NB4 (cell line): ENCODE measurements at regions not wholly inside any gene's neighbourhood (a gene's known extent, or its start where the extent isn't known, plus 50 kb on each side); places are given as distances from the start of the nearest gene placed in this dataset.

Experiments used
- DNase-seq: peaks from one replicate; pipeline ENCODE4 v3.0.0; 2010; ENCODE audit warnings: low read depth
- H3K4me3 ChIP-seq: one replicate; pipeline ENCODE4 v1.5.1; 2011; ENCODE audit warnings: mild to moderate bottlenecking, low read depth, low read length, moderate library complexity
- CTCF ChIP-seq: IDR thresholded peaks from one replicate; pipeline ENCODE4 v1.5.1; 2012; ENCODE audit warnings: low read depth, low read length
- MAX ChIP-seq: IDR thresholded peaks from 2 replicates; pipeline ENCODE4 v1.6.1; 2011; ENCODE audit warnings: low read depth, low read length
- MYC ChIP-seq: IDR thresholded peaks from 2 replicates; pipeline ENCODE4 v1.6.1; 2011; ENCODE audit warnings: low read depth, low read length
- POLR2A ChIP-seq: IDR thresholded peaks from 2 replicates; pipeline ENCODE4 v1.6.1; 2011; ENCODE audit warnings: mild to moderate bottlenecking; ENCODE audit not compliant: insufficient read length; ENCODE audit errors: extremely low read depth

DNA sequence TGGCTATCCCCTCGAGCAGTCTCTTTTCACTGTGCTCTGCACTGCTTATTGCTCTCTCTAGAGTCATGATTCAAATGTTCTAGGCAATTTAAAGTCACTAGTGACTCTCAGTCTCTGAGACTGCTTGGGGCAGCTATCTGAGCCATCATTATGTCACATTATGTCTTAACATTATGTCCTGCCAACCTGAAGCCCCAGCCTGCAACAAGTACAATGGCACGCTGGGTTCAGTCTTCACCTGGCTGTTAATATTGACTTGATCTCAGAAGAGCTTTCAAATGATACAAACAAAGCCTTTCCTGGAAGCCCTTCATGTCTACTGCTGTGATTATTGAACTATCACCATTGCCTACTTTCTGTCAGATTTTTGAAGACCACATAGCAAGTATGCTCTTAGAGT is 128.1 kb upstream of the GRM7 start:
- no peak for DNase-seq
- no peak for TF ChIP-seq MYC
- TF ChIP-seq POLR2A: no peak
- no peak for TF ChIP-seq CTCF
- no peak for TF ChIP-seq MAX
- no peak overlapping the region for H3K4me3 ChIP-seq

- no peak for TF ChIP-seq POLR2A
- no peak for TF ChIP-seq MAX
- TF ChIP-seq CTCF: no peak
- no peak for TF ChIP-seq MYC
- H3K4me3 ChIP-seq: no peak overlapping the region
- DNase-seq: no peak
These were observed 127.1 kb upstream of the GRM7 start for GRCh38 chr3:6733699-6734394.

DNA sequence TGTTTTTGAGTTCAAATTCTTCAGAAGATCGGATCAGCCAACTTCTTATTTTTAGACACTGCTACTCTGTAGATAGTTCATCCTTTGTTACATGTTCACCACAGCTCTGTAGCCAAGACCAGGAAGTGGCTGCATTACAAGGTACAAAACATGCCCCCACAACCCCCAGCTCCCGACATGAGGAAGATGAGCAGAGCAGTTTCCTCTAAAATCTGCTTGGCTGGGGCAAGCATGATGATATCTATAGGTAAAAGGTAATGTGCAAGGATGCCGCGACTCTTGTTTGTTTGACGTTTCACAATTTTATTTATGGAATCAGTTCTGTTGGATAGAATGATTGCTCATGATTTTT is 126.5 kb upstream of the GRM7 start:
- no peak for DNase-seq
- no peak overlapping the region for H3K4me3 ChIP-seq
- TF ChIP-seq CTCF (no peak), MAX (no peak), MYC (no peak), POLR2A (no peak)

DNA sequence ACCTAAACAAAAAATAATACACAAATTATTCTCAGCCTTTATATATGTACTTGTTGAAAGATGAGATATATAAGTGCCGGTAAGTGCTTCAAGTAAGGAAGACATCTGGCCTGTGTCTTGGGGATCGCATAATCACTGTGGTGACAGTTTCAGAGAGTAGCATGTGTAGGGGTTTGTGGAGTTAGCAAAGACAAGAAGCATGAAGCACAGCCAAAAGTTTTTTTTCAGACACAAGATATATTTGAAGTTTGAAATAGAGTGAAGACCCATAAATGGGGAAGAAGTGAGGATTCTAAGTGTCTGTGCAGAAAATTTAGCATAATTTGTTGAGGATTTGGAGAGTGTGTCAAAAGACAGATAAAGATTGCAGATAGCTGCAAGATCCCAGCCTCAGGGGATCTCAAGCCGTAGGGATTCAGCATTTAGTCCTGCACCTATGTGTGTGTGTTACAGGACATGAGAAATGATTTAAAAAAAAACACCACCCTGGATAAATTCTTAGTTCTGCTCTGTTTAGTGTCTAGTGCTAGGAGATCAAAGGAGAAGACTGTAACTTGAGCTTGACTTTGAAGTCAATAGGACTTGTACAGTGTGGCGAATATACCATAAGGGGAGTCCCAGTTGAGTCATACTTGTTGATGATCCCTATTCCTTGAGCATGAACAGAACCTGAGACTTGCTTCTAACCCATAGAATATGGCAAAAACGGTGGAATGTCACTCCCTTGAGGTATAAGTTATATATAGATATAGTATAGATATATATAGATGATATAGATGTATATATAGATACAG is 123.9 kb upstream of the GRM7 start:
- no peak for DNase-seq
- TF ChIP-seq MAX: no peak
- no peak overlapping the region for H3K4me3 ChIP-seq

DNA sequence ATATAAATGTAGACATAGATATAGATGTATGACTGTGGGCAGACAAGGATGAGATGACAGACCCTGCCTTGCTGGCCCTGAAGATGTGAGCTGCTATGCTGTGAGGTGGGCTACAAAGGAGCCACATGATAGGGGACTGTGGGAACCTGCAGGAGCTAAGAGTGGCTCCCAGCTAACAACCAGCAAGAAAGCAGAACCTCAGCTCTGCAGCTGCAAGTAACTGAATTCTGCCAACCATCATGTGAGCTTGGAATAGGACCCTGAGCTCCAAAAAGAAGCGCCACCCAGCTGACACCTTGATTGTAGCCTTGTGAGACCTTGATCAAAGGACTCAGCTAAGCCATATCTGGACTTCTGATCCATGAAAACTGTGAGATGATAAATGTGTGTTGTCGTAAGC is 123.3 kb upstream of the GRM7 start:
- TF ChIP-seq MYC (no peak), MAX (no peak), CTCF (no peak), POLR2A (no peak)
- DNase-seq: no peak
- no peak overlapping the region for H3K4me3 ChIP-seq

DNA sequence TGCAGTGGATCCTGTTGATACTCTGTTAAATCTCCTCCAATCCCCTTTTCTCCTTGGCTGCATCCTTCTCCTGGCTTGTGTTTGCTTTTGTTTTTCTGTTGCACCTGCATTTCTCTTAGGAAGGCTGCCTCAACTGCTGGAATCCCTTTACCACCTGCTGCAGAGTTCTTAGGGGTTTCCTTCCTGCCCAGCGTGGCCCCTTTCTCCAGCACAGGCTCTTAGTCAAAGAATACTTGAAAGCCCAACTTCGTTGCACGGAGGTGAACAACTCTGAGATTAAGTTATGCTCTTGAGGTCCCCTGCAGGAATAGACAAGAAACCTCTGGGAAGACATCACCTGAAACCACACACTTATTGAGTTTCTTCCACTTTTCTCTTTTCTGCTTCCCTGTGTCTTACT is 121.6 kb upstream of the GRM7 start:
- H3K4me3 ChIP-seq: no peak overlapping the region
- no peak for DNase-seq
- no peak for TF ChIP-seq MAX
- TF ChIP-seq POLR2A: no peak
- TF ChIP-seq CTCF: no peak
- TF ChIP-seq MYC: no peak
